Medulla oblongata (tissue), 1 donor: ENCODE measurements at regions not wholly inside any gene's neighbourhood (a gene's known extent, or its start where the extent isn't known, plus 50 kb on each side); places are given as distances from the start of the nearest gene placed in this dataset.
"Not testable (repeated sequence)": the region's sequence is repeated elsewhere in the genome, so short reads cannot be mapped to it uniquely, and the experiment has no call there.

Source experiments
- DNase-seq: peaks from one replicate; pipeline ENCODE4 v3.0.0-alpha.2; 2015; ENCODE audit errors: extremely low spot score

- DNase-seq = no peak
These were observed 57.3 kb upstream of the PRSS12 start for GRCh38 chr4:118410138-118410537.

DNA sequence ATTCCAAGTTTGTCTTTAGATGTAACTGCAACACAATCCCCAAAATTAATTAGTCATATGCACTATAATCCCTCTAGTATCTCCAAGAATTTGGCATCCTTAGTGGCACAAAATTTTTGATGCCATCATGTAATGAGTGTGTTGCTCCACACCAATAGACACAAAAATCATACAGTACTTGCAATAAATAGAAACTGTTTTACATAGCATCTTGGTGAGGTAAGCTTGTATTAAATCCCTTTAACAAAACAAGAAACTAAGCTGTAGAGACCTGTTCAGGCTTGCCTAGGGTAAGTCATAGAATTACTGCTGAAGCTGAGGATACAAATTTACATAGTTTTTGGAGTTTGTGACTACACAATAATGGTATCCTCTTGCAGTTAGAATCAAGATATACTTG lies 64.5 kb upstream of the PRSS12 start:
- no peak for DNase-seq

- DNase-seq = not testable (repeated sequence)
These were observed 65.0 kb upstream of the PRSS12 start for GRCh38 chr4:118417800-118418199.

DNA sequence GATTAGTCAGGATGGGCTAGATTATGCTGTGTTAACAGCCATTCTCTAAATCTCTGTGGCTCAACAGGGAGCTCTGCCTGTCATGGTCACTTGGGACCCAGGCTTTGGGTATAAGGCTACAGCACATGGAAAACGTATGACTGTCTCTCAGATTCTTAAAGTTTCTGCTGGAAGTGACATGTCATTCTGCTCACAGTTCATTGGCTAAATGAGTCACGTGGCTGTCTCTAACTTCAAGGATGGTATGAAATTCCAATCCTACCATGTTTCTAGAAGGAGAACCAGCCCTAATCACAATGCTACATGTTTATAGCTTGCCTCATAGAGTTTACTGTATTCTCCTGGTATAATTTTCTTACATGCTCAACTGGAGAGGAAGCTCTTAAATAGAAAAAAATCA lies 65.6 kb upstream of the PRSS12 start:
- DNase-seq = not testable (repeated sequence)

DNA sequence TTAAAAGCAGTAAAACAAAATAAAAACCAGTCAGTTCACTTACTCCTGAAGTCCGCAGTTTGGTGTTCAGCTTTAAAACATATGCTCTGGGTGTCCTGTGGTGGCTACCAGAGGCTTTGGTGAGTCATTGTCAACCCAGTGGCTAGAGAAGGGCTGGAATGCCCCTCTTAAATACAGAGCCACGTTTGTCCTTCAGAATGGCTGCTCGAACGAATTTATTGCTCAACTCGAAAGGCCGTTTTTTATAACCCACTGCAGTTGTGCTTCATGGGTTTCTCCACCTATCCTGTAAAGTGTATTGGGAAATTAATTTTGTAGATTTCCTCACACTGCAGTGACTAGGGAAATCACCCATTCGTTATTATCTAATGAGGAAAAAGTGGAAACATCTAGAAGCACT lies 66.8 kb upstream of the PRSS12 start:
- not testable (repeated sequence) for DNase-seq

- peak; percentile 29 for DNase-seq
These were observed 71.3 kb upstream of the PRSS12 start for GRCh38 chr4:118424062-118424461.

GRCh38 chr4:118428881-118429280 lies 76.1 kb upstream of the PRSS12 start:
- DNase-seq = not testable (repeated sequence)

- not testable (repeated sequence) for DNase-seq
These were observed 79.6 kb upstream of the PRSS12 start for GRCh38 chr4:118432359-118432758.

GRCh38 chr4:118433612-118434375 lies 81.0 kb upstream of the PRSS12 start:
- not testable (repeated sequence) for DNase-seq

- not testable (repeated sequence) for DNase-seq
These were observed 82.6 kb upstream of the PRSS12 start for GRCh38 chr4:118435415-118435814.

DNA sequence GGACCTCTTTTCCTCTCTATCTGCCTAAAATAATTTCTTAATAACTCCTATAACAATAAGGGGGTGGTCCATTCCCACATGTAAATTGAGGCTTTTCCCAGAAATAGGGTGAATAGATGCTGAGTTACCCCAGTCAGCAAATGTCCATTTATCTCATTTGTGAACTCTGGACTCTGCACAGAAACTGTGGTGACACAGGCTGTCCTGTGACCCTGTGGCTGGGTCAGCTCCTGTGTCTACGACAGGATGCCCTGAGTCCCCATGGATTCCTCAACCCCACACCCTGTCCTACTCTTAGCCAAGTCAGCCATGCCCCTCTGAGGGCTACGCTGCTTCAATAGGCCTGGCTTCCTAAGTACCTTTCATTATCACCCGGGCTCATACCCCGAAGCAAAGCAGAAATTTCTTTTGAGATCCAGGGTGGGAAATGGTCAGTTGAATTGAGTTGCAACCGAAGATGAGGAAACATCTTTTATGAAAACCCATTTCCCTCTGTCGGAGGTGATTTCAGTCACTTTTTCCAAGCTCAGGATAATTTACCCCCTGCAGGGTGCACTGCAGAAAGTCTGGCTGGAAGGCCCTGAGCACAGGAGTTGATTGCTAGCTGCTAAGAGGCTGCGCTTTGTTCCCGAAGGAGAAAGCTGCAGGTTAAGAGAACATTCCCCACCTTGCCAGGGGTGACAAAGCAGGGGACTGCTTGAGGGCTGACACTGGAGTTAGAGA lies 89.5 kb upstream of the PRSS12 start:
- DNase-seq = not testable (repeated sequence)

DNA sequence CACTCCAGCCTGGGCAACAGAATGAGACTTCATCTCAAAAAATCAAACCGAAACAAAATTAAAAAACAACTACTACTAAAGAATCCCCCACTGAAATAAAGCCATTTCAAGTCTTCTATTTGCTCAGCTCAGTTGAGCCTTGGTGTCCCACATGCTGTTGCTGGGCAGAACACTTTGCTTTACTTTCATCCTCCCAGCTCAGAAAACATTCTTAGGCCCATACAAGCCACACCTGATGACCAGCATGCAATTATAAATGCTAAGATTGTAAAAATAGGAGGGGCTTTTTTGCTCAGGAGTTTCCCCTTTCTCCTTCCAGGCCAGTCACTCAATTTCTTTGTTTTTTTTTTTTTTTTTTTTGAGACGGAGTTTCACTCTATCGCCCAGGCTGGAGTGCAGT lies 94.6 kb upstream of the PRSS12 start:
- DNase-seq = not testable (repeated sequence)

GRCh38 chr4:118454857-118455256 lies 102.1 kb upstream of the PRSS12 start:
- not testable (repeated sequence) for DNase-seq

GRCh38 chr4:118461435-118461834 lies 108.6 kb upstream of the PRSS12 start:
- DNase-seq = not testable (repeated sequence)

GRCh38 chr4:118465831-118466230 lies 113.0 kb upstream of the PRSS12 start:
- DNase-seq = not testable (repeated sequence)

GRCh38 chr4:118474001-118474626 lies 121.3 kb upstream of the PRSS12 start:
- DNase-seq = not testable (repeated sequence)

GRCh38 chr4:118474771-118475170 lies 122.0 kb upstream of the PRSS12 start:
- not testable (repeated sequence) for DNase-seq

- DNase-seq = not testable (repeated sequence)
These were observed 123.1 kb upstream of the PRSS12 start for GRCh38 chr4:118475901-118476300.

DNA sequence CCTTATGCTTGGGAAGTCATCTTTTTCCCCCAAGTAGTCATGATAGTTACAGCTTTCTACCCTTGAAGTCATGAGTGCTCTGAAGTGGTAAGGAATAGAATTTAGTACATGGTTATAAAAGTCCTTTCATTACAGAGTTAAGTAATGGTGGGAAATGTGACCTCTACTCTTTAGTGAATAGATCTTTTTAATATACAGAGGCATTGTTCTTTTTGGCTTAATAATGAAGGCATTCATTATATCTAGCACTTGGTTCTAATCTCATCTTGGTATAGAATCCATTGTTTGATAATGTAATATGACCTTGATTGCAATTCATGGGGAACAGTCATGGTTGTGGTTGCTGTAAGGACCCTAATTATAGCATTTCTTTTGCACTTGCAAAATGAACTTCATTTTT lies 125.0 kb upstream of the PRSS12 start:
- DNase-seq = not testable (repeated sequence)

GRCh38 chr4:118485801-118486314 lies 133.1 kb upstream of the PRSS12 start:
- not testable (repeated sequence) for DNase-seq

DNA sequence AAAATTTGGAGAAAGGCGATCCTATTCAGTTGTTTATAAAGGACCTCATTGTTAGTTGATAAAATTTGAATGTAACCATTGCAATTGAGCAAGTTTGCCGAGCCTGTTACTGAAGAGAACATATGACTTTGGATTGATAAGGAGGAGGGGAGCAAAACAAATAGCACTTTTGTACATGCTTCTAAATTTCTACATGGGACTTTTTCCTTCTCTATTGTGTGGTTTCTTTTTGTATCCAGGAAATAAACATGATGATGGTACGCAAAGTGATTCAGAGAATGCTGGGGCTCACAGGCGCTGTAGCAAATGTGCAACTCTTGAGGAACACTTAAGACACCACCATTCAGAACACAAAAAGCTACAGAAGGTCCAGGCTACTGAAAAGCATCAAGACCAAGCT lies 140.2 kb upstream of the PRSS12 start:
- DNase-seq = not testable (repeated sequence)

DNA sequence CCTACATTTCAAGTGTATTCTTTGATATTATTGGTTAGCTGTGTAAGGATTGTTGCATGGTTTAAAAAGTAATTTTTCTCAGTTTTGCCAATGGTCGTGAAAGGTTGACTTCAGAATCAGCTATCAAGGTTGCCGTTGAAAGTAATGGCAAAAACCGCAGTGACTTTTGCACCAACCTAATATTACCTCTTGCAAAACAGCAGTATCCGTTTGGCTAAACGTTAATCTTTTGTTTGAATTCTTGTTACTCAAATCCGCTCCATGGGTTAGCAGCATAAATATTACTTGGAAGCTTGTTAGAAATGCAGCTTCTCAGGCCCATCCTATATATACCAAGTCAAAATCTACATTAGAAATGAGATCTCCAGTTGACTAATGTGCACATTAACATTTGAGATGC lies 141.6 kb upstream of the PRSS12 start:
- not testable (repeated sequence) for DNase-seq
